ENCODE measurements at regions not wholly inside any gene's neighbourhood (a gene's known extent, or its start where the extent isn't known, plus 50 kb on each side); places are given as distances from the start of the nearest gene placed in this dataset.

- H3K27me3 Mint-ChIP-seq = peaks cover 9 to 11% of the 10 kb centered on the region in 2 donors
- H3K4me1 Mint-ChIP-seq = peaks cover 2 to 17% of the 10 kb centered on the region in 2 donors
- DNase-seq = no peak
- no peak for ATAC-seq (replicated peaks)
- H3K36me3 Mint-ChIP-seq = no peaks in the 10 kb centered on the region
- no peak overlapping the region for H3K27ac Mint-ChIP-seq
- no peaks in the 10 kb centered on the region for H3K9me3 Mint-ChIP-seq
- H3K4me3 Mint-ChIP-seq = no peak overlapping the region
Observed at GRCh38 chr5:67617051-67617450, 420.5 kb upstream of the CD180 start.

- peaks cover 0 to 8% of the 10 kb centered on the region in 2 donors for H3K27me3 Mint-ChIP-seq
Observed at GRCh38 chr5:67612961-67613360, 416.4 kb upstream of the CD180 start.

GRCh38 chr5:67610186-67610912 lies 413.8 kb upstream of the CD180 start:
- DNase-seq = no peak
- no peak for ATAC-seq (replicated peaks)
- no peaks in the 10 kb centered on the region for H3K9me3 Mint-ChIP-seq
- H3K4me1 Mint-ChIP-seq = no peaks in the 10 kb centered on the region
- no peaks in the 10 kb centered on the region for H3K36me3 Mint-ChIP-seq
- H3K27me3 Mint-ChIP-seq = peaks cover 3 to 15% of the 10 kb centered on the region in 2 donors
- H3K4me3 Mint-ChIP-seq = no peak overlapping the region
- no peak overlapping the region for H3K27ac Mint-ChIP-seq

More at GRCh38 chr5:67612961-67613360, 416.4 kb upstream of the CD180 start:
- no peak for ATAC-seq (replicated peaks)
- no peak for DNase-seq
- Mint-ChIP-seq H3K9me3 (no peaks in the 10 kb centered on the region), H3K4me3 (no peak overlapping the region), H3K36me3 (no peaks in the 10 kb centered on the region), H3K27ac (no peak overlapping the region), H3K4me1 (peaks cover 0 to 5% of the 10 kb centered on the region in 2 donors)

DNA sequence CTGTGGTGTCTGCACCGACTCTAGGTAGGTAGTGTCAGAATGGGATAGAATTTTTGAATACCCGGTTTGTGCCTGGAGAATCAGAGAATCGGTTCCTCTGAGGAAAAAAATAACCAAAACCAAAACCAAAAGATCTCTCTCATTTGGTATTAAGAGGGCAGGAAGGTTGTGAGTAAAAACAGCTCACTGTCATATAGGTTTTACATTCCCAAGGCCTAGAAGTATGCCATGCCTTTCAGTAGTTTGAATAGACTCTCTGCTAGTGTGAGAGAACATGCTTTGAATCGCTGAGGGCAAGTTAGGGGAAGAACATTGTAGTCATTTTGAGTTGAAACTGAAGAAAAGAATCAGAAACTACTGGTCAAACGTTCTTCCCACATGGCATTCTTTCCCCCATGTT lies 411.4 kb upstream of the CD180 start:
- Mint-ChIP-seq H3K27me3 (peaks cover 5 to 21% of the 10 kb centered on the region in 2 donors), H3K36me3 (no peaks in the 10 kb centered on the region), H3K4me3 (no peak overlapping the region), H3K27ac (no peak overlapping the region), H3K4me1 (no peaks in the 10 kb centered on the region), H3K9me3 (peaks cover 1 to 2% of the 10 kb centered on the region in 2 donors)
- ATAC-seq (replicated peaks) (no peak), DNase-seq (no peak)

DNA sequence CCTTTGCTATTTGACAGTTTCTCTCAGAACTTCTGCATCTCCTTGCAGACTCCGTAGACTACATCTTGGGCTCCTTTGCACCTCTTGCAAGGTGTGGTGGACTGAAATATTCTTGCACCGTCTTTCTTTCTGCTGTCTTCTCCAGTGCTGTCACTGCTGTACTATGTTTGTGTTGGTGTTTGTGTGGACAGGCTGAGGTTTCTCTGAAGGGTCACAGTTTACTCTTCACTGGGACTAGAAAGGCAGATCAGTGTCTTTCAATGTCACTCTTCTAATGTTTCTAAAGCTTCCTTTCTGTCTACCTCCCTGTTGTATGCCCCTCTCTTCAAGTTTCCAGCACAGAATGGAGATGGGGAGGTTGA lies 410.0 kb upstream of the CD180 start:
- Mint-ChIP-seq H3K4me1 (no peaks in the 10 kb centered on the region), H3K27ac (no peak overlapping the region), H3K9me3 (peaks cover 5 to 10% of the 10 kb centered on the region in 2 donors), H3K27me3 (peaks cover 5 to 21% of the 10 kb centered on the region in 2 donors), H3K4me3 (no peak overlapping the region), H3K36me3 (no peaks in the 10 kb centered on the region)
- ATAC-seq (replicated peaks) (no peak), DNase-seq (no peak)

DNA sequence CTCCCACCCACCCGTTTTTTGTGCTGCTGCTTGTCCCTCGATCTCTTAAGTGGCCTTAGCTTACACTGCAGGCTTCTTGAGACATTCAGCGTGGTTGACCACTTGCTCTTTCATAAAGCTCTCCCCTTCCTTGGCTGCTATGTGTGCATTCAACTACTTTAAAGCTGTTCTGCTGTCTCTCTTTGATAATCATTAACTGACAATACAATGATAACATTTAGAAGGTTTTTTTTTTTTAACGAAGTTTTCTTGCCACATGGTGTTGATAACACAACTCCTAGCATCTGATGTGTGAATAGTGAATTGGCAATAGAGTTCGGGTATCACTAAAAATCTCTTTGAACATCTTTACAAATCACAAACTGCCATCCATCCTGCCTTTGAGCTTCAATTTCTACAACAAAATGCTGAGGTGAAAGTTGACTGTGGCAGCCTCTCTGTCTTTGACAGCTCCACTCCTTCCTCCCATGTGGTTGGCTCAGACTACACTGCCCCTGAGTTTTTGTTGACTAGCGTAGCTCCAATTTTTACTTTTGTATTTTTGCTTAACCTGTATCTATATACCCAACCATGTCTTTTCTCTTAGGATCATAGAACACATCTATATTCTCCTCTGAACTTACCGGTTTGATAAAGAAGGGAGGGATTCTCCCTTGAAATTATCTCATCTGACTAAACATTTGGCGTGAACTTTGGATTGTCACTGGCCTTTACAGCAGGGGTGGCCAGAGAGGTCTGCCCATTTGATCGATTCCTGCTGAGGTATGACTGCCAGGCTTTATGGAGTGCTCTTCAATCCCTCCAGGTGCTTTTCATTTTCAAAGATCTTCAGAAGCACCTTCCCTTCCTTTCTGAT lies 409.4 kb upstream of the CD180 start:
- Mint-ChIP-seq H3K27me3 (peaks cover 5 to 21% of the 10 kb centered on the region in 2 donors), H3K9me3 (peaks cover 5 to 10% of the 10 kb centered on the region in 2 donors), H3K4me3 (no peak overlapping the region), H3K27ac (no peak overlapping the region), H3K36me3 (no peaks in the 10 kb centered on the region), H3K4me1 (no peaks in the 10 kb centered on the region)
- no peak for DNase-seq
- ATAC-seq (replicated peaks) = no peak

GRCh38 chr5:67591491-67591890 lies 394.9 kb upstream of the CD180 start:
- Mint-ChIP-seq H3K36me3 (no peaks in the 10 kb centered on the region), H3K4me3 (no peak overlapping the region), H3K27ac (no peak overlapping the region), H3K9me3 (peaks cover 3 to 4% of the 10 kb centered on the region in 2 donors), H3K27me3 (peaks cover 0 to 8% of the 10 kb centered on the region in 2 donors), H3K4me1 (no peaks in the 10 kb centered on the region)
- ATAC-seq (replicated peaks) = no peak
- DNase-seq = no peak

DNA sequence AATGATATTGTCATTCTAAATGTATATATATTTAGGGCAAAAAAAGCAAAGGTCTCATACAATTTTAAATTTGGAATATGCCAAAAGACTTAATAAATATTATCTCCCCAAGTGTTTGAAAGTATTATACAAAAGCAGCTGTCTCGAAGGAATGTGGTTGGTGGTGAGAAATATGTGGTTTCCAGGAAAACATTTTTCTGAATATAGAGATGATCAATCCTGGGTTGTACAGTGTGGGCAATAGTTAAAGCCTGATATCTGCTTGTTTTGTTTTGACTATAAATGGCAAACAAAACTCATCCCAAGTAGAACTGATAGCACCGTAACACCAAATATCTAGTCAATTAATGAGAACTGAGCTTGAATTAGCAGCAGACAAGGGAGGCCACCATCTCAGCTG lies 391.8 kb upstream of the CD180 start:
- Mint-ChIP-seq H3K4me1 (no peaks in the 10 kb centered on the region), H3K27me3 (peaks cover 0 to 5% of the 10 kb centered on the region in 2 donors), H3K4me3 (no peak overlapping the region), H3K36me3 (no peaks in the 10 kb centered on the region), H3K27ac (no peak overlapping the region), H3K9me3 (peaks cover 1 to 2% of the 10 kb centered on the region in 2 donors)
- DNase-seq (no peak), ATAC-seq (replicated peaks) (no peak)

DNA sequence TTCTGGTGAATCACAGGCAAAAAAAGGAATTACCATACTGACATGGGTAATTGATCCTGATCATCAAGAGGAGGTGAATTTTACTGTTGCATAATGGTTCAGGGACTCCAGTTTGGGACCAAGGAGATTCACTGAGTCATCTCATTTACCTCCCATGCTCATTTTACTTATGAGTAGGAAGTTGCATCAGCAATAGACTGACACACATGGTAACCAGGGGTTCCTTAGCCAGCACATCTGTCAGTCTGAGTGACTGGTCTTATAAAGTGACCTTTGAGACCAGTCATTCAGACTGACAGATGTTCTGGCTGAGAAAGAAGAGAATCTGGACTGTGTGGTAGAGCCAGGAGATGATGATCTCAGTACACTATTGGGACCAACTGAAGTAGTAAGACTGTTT lies 384.6 kb upstream of the CD180 start:
- no peaks in the 10 kb centered on the region for H3K9me3 Mint-ChIP-seq
- no peak overlapping the region for H3K4me3 Mint-ChIP-seq
- no peaks in the 10 kb centered on the region for H3K4me1 Mint-ChIP-seq
- H3K27ac Mint-ChIP-seq = no peak overlapping the region
- ATAC-seq (replicated peaks) = peak in 1 of 2 donors; percentile 38
- no peaks in the 10 kb centered on the region for H3K27me3 Mint-ChIP-seq
- H3K36me3 Mint-ChIP-seq = no peaks in the 10 kb centered on the region
- no peak for DNase-seq

GRCh38 chr5:67578011-67578410 lies 381.4 kb upstream of the CD180 start:
- Mint-ChIP-seq H3K4me3 (no peak overlapping the region), H3K27ac (no peak overlapping the region), H3K36me3 (peaks cover 0 to 5% of the 10 kb centered on the region in 2 donors), H3K9me3 (peaks cover 8 to 16% of the 10 kb centered on the region in 2 donors), H3K27me3 (peaks cover 14 to 19% of the 10 kb centered on the region in 2 donors), H3K4me1 (no peaks in the 10 kb centered on the region)
- ATAC-seq (replicated peaks) (no peak), DNase-seq (no peak)

DNA sequence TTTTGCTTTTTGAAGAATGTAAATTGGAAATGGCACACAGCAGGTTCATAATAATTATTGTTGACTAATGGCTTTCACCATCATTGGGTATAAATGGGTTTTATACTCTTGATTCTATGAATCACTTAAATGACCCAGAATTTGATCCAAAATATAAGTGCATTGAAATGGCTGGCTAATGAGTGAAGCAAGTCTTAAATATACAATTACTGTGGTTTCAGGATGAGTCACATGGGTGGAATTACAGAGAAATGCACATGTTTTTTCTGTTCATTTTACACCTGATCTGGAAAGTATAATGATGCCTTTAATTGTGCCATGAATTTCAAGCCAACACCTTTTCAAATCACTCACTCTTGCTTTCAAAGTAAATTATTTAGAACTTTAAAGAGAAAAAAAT lies 380.8 kb upstream of the CD180 start:
- ATAC-seq (replicated peaks) (no peak), DNase-seq (no peak)
- no peak overlapping the region for H3K27ac Mint-ChIP-seq
- no peak overlapping the region for H3K4me3 Mint-ChIP-seq
- peaks cover 0 to 5% of the 10 kb centered on the region in 2 donors for H3K36me3 Mint-ChIP-seq
- peaks cover 8 to 16% of the 10 kb centered on the region in 2 donors for H3K9me3 Mint-ChIP-seq
- H3K4me1 Mint-ChIP-seq = no peaks in the 10 kb centered on the region
- H3K27me3 Mint-ChIP-seq = peaks cover 14 to 19% of the 10 kb centered on the region in 2 donors

- peaks cover 0 to 5% of the 10 kb centered on the region in 2 donors for H3K36me3 Mint-ChIP-seq
- no peak overlapping the region for H3K4me3 Mint-ChIP-seq
- ATAC-seq (replicated peaks) = no peak
- no peaks in the 10 kb centered on the region for H3K4me1 Mint-ChIP-seq
- no peak overlapping the region for H3K27ac Mint-ChIP-seq
- H3K27me3 Mint-ChIP-seq = peaks cover 14 to 19% of the 10 kb centered on the region in 2 donors
- H3K9me3 Mint-ChIP-seq = peaks cover 8 to 16% of the 10 kb centered on the region in 2 donors
- no peak for DNase-seq
Observed at GRCh38 chr5:67576112-67576511, 379.5 kb upstream of the CD180 start.

DNA sequence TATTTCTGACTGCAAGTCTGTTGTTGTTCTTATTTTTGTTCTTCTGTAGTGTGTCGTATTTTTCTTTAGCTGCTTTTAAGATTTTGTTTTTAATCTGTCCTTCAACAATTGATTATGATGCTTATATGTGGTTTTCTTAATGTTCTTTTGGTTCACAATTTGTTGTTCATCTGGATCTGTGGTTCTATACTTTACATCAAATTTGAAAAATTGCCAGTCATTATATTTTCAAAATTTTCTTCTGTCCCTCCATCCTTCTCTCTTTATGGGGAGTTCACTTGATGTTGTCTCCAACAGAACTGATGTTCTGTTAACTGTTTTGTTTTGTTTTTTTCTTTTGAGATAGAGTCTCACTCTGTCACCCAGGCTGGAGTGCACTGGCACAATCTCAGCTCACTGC lies 378.5 kb upstream of the CD180 start:
- Mint-ChIP-seq H3K36me3 (peaks cover 0 to 5% of the 10 kb centered on the region in 2 donors), H3K4me3 (no peak overlapping the region), H3K9me3 (peaks cover 8 to 16% of the 10 kb centered on the region in 2 donors), H3K27me3 (peaks cover 14 to 19% of the 10 kb centered on the region in 2 donors), H3K4me1 (no peaks in the 10 kb centered on the region), H3K27ac (no peak overlapping the region)
- ATAC-seq (replicated peaks) (no peak), DNase-seq (no peak)

GRCh38 chr5:67561151-67561932 lies 364.7 kb upstream of the CD180 start:
- Mint-ChIP-seq H3K27ac (no peak overlapping the region), H3K27me3 (peaks cover 0 to 14% of the 10 kb centered on the region in 2 donors), H3K4me1 (no peaks in the 10 kb centered on the region), H3K9me3 (peaks cover 17 to 18% of the 10 kb centered on the region in 2 donors), H3K4me3 (no peak overlapping the region), H3K36me3 (peaks cover 0 to 1% of the 10 kb centered on the region in 2 donors)
- DNase-seq = no peak
- ATAC-seq (replicated peaks) = no peak

Measured in stimulated activated naive B cell treated with anti-CD40 and anti-IgM and Interleukin-4, amounts not matched to agents 10 μg/mL and 1 μg/mL and 100 μg/mL, for 72 hours (primary cell).